PFSK-1 (cell line): ENCODE measurements at regions not wholly inside any gene's neighbourhood (a gene's known extent, or its start where the extent isn't known, plus 50 kb on each side); places are given as distances from the start of the nearest gene placed in this dataset.

Source experiments
- FOXP2 ChIP-seq: optimal IDR thresholded peaks from 2 replicates; pipeline ENCODE3; 2011; ENCODE audit warnings: borderline replicate concordance, control low read depth, inconsistent platforms; ENCODE audit not compliant: insufficient read depth; ENCODE audit errors: extremely low read length, extremely low read depth
- POLR2AphosphoS5 ChIP-seq: IDR thresholded peaks from 2 replicates; pipeline ENCODE4 v1.6.1; 2012; ENCODE audit warnings: low read depth, mild to moderate bottlenecking, control low read depth, low read length, moderate library complexity
- SIN3A ChIP-seq: IDR thresholded peaks from 2 replicates; pipeline ENCODE4 v1.6.1; 2012; ENCODE audit warnings: mild to moderate bottlenecking, low read length, moderate library complexity, borderline replicate concordance; ENCODE audit not compliant: insufficient read depth

GRCh38 chr5:29794141-29794787, 1399.2 kb upstream of the CDH6 start:
- TF ChIP-seq FOXP2 (no peak), POLR2AphosphoS5 (no peak), SIN3A (no peak)
